NCI-H2171 treated with DMSO at 0.1 percent for 48 hours (cell line): ENCODE measurements at regions not wholly inside any gene's neighbourhood (a gene's known extent, or its start where the extent isn't known, plus 50 kb on each side); places are given as distances from the start of the nearest gene placed in this dataset.

Experiments
- DNase-seq: peaks from one replicate; lab custom pipeline; 2025; lab: John Stamatoyannopoulos, UW

DNA sequence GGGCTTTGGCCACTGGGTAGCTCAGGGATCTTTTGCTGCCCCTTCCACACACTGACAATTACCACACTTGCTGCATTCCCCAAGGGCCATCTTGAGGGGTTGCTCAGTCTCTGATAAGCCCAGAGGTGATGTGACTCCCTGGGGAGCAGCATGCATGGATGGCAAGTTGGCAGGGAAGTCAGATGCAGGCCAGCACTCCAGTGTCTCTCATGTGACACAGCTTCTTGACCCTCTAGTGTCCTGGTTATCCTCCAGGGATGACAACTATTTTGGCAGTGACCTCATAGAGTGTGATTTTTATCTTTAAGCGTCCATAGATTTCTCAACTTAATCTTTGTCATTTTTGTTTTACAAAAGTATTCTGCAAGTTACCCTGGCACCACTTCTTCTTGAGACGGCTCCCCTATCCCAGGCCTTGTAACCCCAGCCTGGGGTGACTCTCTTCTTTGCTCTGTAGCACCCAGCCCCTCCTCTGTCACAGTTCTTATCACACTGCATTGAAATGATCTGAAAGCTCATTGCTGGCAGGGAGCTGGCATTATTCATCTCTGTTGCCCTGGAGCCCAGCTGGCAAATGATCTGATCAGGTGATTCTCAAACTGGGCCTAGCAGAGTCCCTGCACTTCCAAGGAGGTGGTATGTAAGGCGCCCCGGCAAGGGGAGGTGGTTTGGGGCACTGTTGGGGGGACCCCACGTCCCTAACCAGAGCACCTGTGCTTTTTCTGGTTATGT is 72.6 kb downstream of the TENT5C start:
- DNase-seq: no peak

DNA sequence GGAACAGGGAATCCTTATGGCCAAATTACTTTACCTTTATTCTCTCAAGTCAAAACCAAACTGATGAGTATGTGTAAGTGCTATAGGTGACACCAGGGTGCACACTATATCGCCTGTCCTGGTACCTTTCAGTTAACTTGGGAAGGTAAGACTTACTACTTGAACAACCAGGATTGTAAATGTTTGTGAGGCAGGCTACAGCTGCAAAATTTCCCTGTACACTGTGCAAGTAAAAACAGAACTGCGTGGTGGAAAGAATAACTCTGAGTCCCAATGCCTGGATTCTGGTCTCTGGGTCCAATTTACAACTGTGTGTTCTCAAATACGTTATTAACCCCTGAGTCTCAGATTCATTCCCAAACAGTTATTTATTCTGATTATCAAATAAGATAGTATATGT is 73.5 kb downstream of the TENT5C start:
- DNase-seq: no peak

DNA sequence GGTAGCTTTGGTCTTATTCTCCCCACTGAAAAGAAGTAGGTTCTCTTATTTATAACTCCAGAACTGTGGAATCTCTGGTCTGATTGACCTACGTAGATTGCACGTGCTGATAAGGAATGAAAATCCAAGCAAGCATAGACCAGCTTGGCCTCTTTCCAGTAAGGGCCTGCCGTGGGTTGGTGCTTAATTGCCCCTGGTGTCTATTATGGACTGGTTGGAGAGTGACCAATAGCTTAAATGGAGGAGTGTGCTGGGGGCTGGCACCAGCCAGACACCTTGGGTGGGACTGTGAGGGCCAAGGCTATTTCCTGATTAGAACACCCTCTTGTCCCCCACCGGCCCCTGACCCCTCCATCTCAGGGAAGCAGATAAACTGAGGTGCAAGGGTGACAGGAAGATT is 74.0 kb downstream of the TENT5C start:
- DNase-seq: no peak

DNA sequence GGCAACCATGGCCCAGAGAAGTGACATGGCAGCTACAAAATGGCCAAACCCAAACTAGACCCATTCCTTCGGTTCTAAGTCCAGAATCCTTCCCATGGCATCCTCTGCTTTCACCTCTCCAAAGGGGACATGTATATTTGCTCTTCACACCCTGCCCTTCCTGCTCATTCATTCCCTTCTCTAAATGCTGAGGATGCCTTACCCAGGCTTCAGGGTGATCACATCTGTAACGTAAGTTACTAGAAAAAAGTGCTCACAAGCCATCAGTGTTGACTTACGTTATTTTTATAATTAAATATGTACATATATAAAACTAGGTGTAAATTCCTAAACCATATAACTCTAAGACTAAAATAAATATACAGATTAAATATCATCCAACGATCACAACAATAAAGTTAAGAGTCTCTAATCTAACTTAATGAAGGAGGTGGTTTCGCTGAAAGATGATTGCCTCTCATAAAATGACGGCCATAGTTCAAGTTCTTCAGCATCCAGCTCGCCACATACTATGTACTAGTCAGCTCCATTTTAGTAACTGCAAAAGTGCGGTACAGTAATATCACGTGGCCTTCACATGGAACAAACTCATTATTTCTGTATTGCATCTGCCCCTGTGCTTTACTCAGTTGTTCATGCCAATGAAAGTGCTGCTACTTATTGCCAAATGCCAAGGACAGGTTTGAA is 74.6 kb downstream of the TENT5C start:
- DNase-seq: no peak

DNA sequence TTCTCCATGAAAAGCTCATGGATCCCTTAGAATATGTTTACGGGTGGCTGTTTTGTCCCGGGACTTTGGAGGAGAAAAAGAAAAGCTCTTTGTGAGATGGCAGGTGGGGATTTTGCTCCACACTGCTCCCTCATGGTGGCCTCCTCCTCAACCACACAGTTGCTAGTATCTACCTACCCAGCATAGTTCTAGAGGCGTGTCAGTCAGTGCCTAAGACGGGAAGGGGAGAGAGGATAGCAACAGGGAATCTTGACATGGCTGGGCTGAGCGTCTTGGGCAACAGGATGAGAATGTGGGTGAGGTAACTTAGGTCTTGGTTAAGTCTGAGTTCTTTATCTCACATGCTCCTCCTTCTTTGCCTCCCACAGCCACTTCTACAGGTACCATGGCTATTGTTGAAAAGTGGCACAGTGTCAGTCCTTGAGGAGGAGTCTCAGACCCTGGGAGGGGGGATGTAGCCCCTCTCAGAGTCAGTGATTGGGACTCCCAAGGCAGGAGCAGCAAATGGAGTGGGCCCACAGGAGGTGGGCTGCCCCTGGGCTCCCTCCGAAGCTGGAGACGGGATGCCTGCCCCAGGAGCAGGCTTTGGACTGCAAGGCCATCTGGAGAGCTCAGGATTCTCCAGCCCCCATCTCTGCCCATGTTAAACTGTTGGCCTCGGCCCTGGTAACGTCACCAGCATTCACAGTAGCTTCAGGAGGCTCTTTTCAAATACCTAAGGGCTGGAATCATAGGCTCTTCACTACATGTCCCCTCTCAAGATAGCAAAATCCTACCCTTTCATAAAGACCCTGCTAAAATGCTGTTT is 75.4 kb downstream of the TENT5C start:
- DNase-seq: no peak

DNA sequence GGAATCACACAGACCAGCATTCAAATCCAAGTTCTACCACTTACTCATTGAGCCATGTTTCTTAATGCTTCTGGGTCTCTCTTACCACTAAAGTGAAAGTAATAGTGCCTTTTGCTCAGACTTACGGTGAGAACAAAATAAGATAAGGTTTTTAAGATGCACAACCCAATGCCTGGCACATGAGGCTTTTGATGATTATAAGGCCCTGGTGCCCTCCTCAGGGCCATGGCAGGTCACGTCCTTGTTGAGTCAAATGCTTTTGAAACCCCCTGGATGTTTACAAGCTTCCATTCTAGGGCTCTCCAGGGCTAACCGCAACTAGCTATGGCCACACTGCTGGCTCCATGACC is 76.0 kb downstream of the TENT5C start:
- DNase-seq: no peak

DNA sequence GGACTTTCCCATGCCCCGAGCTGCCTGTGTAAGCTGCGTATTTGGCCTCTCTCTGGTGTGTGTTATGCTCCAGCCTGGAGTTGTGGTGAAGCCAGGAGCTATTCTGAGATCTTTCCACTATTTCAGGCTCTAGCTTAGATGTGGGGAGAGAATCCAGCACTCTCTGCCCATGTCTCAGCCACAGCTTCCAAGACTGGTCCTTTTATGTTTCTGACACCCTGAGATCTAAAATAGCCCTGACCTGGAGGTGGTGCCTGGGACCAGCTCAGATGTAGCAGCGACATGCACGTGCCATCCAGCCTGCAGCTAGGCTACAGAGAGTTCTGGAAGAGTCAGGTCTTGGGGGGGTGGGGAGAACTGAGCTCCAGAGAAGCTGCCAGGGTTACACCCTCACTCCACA is 76.5 kb downstream of the TENT5C start:
- DNase-seq: no peak

DNA sequence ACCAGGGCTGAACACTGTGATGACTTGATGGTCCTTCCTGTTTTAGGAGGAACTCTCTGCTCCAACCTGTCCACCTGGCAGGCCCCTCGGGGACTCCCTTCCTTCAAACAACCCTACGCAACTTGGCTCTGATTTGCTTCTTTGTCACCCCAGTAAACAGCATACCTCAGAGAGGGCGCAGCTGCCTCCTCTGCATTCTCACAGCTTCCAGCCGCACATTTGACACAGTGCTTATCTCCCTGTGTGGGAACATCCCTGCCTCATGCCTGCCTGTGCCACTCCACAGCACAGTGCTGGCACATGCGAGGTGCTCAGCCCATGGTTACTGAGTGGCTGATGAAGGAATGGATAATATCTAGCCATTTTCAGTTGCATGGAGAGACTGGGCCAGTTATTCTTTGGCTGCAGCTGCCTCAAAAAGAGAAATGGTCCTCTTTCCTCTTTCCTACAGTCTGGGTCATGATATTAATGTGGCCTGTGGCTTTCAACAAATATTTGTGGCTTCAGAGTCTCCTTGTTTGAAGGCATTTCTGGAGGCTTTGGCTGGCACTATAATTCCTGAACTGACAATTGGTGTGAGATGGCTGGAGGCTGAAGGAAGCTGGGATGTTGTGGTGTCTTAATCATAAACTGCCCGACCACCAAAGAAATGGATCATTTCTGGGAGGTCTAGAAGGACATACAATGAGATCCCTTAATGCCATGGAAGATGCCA is 77.9 kb downstream of the TENT5C start:
- no peak for DNase-seq

DNA sequence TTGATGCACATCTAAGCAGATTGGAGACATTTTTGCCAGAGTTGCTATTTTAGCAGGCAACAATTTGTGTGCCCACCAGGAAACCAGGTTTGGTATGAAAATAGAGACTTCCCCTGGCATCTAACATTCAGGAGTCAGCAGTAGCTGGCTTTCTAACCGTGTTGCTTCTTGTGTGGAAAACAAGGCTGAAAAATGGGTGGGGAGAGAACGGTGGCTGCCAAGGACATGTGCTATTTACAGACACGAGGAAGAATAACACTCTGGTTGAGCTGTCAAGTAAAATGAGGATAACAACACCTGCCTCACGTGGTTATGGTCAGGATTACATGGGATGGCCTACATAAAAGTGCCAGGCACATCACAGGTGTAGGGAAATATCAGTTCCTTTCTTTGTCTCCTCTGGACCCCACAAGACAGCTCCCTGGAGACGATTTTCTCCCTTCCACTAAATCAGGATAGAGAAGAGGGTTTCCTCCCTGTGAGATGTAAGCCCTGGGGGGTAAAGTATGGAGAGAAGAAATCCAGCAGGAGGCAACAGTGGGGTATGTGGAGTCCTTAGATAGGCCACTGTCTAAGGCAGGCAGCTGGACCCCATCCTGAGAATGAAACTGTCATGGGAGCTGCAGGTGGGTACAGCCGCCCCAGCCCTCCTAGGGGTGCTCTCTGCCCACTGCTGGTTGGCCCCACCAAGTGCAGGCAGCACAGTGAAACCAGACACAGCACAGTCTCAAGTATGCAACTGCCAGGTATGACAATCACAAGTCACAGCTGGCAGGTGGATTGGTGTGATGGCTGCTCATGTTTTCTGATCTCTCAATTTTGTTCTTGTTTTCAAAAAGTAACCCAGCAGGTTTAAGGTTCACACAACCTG is 80.3 kb downstream of the TENT5C start:
- DNase-seq: no peak

DNA sequence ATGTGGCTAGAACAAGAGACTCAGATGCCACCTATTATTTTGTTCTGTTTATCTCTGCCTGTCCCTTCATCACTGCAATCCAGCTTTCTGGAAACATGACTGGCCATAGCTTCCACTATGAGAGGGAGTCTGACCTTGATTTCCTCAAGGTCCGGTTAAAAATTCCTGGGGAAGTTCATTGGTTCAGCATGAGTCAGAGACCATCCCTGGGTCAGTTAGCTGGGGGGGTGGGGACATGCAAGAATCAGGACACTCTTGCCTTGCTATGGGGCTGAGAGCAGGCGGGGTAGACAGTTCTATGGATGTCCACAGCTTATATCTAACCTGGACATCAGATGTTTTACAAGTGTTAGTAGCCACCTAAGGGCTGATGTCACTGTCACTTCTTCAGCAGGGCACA is 81.1 kb downstream of the TENT5C start:
- no peak for DNase-seq

DNA sequence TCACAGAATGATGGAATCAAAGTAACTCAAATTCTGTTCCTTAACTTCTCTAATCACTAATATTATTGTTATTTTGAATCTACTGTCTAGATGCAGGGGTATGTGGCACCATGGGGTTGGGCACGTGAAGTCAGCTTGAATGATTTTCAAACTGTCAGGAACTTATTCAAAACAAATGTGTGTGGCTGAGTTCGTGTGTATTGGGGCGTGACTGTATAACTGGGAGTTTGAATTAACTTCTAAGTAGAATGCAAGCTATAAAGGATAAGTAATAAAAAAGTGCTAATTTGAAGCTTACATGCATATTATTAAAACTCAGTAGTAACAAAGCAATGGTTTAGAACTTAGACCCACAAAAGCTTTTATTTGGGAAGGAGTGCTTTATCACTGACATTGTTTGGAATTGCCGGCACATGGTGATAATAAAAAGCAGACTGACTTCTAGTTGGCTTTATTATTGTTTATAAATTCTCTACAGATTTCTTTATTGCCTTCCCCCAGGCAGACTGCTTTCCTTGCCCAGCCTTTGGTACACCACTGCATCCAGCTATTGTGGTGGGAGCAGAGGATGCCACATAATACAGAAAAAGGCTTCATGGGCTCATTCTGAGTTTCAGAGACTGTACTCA is 84.3 kb downstream of the TENT5C start:
- no peak for DNase-seq

DNA sequence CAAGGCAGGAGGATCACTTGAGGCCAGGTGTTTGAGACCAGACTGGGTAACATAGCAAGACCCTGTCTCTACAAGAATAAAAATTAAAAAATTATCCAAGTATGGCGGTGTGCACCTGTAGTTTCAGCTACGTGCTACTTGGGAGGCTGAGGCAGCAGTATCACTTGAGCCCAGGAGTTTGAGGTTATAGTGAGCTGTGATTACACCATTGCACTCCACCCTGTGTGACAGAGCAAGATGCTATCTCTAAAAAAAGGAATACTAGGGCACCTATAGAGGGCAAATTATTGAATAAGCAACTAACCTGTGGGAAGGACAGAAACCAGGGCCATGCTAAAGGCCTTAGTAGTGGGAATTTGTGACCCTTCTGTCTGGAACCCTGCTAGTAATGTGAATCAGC is 86.1 kb downstream of the TENT5C start:
- DNase-seq: no peak

DNA sequence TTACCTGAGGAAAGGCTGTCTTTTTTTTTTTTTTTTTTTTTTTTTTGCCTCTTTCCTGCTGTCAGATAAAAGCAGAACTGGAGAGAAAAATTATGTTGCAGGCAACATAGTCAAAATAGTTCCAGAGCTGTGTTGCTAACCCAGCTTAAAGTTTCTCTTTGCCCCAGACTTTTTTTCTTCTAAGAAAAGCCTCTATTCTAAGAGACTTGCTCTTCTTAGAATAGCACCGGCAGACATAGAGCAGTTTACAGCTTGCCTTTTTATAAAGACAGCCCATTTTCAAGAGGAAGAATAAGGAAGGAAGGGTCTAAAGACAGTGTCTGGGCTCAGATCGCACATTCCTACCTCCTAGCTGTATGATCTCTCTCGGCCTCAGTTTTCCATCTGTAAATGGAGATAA is 88.7 kb downstream of the TENT5C start:
- no peak for DNase-seq

DNA sequence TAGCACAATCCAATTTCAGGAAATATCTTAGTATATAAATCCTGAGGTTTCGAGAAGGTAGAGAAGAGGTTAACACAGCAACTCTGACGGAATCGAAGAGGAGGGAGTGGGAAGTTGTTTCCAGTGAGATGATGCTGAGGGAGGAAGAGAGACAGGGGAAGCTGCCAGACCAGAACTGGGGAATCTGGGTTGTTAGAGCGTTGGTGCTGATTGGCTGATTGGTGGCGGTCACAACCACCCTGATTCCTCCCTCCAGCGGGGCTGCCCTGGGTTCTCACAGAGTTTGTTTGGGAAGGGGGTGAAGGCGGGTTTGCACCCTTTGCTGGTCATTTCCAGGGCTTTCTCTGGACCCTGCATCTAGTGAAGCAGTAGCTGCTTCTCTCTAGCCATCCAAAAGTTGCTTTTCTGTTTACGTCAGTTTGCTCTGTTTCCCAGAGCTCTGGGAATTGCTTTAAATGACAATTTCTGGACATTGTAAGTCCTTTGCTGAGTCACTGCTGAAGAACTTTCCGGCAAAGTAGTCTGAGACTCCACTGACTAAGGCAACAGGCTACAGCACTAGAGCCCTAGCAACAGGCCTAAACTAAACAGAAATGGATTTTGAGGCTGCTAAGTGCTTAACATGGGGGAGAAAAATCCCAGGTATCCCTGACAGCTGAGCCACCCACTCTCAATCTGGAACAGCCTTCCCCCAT is 90.1 kb downstream of the TENT5C start:
- DNase-seq: no peak

DNA sequence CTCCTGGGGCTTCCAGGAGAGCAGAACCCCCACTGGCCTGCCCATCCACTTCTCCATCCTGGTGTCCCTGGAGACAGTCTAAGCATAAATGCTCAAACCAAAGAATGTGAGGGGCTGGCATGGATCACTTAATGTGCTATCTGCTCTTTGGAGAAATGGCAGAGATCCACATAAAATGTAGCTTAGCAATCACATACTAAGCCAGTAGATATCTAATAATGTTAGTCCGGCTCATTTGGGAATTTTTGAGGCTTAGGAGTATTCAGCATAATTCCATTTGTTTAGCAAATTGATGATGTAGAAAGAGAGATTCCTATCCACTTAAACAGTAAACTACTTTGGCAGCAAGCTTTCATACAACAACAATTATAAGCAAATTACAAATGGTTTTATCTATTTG is 90.7 kb downstream of the TENT5C start:
- DNase-seq: no peak

DNA sequence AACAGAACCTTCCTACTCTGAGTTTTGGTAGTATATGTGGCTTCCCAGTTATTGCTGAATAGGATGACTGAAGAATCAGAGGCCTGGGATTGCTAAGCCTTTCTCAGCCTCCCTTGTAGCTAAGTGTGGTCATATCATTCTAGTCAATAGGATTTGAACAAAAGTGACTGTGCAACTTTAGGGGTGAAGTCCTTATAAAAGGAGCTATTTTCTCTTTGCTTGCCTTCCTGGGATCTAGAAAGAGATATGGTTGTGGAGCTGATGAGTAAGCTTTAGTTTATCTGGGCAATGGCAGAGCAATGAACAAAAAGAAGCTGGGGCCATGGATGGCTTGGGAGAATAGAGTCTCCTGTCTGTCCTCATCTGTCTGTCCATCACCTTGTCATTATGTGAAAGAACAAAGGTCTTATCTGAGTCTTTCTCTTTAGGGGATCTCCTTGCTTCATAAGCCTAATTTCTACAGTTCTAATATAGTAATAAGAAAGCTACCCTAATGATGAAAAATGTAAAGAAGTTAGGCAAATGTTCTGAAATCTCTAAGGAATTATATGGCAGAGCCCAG is 91.5 kb downstream of the TENT5C start:
- DNase-seq: no peak

DNA sequence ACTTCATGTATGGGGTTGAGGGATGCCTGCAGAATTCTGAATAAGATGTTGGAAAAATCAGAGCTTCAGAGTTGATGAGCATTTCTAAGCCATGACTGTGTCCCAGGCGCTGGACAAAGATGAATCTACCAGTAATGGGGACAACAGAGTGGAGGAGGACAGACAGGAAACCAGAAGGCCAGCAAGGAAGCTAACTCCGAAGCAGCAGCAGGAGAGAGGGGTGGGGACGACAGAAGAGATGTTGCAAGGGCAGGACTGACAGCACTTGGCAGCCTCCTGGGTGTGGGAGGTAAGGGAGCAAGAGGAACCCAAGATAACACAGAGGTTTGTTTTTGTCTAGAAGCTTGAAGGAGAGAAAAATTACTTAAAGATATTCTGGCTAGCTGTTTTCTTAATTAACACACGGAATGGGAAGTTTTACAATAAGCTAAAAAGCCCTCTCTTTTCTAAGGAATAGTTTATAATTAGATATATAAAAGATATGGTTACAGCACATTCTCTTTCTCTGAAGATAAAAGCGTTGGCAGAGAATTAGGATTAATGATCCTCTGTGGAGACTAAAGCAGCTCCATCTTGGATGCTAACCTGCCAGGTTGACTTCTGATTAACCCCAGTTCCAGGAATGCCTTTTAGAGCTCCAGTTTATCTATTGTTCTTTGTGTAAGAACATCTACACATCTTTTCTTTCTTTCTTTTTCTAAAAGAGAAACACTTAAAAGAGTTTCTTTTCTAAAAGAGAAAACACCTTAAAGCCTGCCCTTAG is 92.7 kb downstream of the TENT5C start:
- DNase-seq: no peak

DNA sequence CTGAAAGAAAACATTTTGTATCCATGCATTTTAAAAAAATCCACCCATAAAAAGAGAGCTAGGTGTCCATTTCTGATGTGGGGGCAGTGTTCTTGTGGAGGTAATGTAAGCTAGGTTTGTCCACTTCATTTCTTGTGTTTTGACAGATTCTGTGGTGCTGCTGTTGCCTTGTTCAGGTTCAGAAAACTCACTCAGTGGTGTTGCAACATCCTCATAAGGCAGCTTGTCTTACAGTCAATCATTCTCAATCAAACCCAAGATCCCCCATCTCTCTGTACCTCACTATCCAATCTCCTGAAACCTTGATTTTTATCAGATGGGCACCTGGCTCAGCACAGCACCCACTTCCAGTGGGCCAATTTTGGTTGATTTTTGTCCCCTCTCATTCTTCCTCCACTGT is 94.1 kb downstream of the TENT5C start:
- DNase-seq: no peak

DNA sequence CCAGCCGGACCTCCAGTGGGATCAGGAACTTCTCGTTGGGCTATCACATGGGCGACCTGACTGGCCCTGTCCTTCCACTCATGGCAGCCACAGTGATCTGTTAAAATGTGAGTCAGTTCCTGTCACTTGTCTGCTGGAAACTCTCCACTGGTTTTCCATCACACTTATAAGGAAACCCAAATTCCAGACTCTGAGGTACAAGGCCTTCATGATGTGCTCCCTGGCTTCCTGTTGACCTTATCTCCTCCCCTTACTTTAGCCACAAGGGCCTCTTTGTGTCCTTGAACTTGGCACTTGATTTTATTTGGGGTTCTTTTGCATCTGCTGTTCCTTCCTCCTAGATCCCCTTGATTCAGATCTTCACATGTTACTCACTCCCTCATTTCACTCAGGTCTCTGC is 96.8 kb downstream of the TENT5C start:
- no peak for DNase-seq
